ENCODE measurements at regions not wholly inside any gene's neighbourhood (a gene's known extent, or its start where the extent isn't known, plus 50 kb on each side); places are given as distances from the start of the nearest gene placed in this dataset.
A peak's percentile ranks its signal among the peaks of the same experiment; 100 is the strongest.
"Not testable (repeated sequence)": the region's sequence is repeated elsewhere in the genome, so short reads cannot be mapped to it uniquely, and the experiment has no call there.

DNA sequence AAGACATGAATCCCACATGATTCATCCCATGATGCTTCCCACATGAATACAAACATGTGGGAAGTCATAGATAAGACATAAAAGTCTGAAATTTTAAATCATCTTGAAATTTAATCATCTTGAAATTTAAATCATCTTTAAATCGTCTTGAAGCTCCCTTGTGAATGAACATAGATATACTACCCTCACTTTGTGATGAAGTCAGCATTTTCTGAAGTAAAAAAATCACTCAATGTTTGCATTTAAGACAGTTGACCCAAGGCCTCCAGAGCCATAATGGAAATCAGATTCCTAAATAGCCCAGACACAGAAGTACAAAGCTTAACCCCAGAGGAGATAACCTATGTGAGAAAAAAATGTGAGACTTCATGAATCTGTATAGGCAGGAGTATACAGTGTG, 279.4 kb downstream of the ZBBX start:
- DNase-seq: no peak

GRCh38 chr3:167100200-167100599, 279.9 kb downstream of the ZBBX start:
- no peak for DNase-seq

GRCh38 chr3:167095976-167096375, 284.1 kb downstream of the ZBBX start:
- DNase-seq: no peak

- DNase-seq: no peak
Measured at GRCh38 chr3:167094632-167095031, 285.5 kb downstream of the ZBBX start.

DNA sequence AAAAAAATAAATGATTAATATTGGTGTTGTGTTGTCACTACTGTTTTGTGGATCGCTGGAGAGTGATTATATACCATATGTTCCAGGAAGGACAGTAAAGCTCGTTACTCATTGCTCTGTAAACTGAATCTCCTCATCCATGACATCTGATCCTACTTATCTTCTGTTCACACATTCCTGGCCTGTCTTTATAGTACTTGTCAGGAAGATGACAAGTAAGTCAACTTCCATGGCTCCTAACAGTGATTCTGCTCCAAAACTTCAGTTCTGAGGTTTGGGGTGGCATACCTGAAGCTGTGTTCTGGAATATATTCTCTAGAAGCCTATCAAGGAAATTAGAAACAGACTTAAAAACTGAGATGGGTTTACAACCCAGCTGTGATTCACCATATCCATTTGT, 288.9 kb downstream of the ZBBX start:
- DNase-seq: peak; percentile 79

DNA sequence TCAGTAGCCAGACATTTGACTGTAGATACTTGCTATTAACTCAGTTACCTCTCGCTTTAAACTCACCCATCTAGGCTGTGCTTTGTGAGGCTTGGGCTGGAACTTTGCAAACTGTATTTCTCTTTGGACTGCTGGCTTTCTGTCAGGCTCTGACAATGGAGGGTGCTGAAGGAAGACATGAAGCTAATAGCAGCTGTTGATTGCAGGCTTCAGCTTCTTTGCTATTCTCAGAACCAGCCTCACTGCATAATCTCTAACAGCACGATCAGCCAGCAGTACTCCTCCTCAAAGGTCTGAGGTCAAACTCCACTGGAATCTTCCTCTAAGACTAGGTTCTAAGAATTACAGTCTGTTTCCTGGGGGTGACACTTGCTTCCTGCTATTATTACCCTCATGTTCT, 295.6 kb downstream of the ZBBX start:
- no peak for DNase-seq

DNA sequence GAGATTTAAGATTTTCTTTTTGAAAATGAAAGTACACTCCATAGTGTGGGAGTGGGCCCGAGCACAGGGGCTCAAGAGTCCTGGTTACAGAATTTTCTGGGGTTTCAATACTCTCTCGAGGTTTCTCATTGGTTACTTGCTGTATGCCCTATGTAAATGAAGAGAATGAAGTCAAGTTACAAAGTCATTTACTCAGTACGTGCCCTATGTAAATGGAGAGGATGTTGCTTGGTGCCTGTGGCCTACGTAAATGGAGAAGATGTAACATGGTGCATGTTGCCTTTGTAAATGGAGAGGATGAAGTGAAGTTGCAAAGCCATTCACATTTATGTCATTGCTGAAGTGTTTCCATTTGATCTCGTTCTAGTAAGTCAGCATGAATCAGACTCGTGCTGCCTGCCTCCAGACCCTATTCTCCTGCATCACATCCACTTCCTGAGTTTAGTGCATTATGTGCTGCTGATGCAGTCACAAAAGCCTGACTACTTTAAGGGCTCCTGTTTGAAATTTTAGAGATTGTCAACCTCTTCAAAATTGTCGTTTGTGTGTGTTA, 302.0 kb downstream of the ZBBX start:
- peak; percentile 33 for DNase-seq

- no peak for DNase-seq
Measured at GRCh38 chr3:167067787-167068161, 312.3 kb downstream of the ZBBX start.

DNA sequence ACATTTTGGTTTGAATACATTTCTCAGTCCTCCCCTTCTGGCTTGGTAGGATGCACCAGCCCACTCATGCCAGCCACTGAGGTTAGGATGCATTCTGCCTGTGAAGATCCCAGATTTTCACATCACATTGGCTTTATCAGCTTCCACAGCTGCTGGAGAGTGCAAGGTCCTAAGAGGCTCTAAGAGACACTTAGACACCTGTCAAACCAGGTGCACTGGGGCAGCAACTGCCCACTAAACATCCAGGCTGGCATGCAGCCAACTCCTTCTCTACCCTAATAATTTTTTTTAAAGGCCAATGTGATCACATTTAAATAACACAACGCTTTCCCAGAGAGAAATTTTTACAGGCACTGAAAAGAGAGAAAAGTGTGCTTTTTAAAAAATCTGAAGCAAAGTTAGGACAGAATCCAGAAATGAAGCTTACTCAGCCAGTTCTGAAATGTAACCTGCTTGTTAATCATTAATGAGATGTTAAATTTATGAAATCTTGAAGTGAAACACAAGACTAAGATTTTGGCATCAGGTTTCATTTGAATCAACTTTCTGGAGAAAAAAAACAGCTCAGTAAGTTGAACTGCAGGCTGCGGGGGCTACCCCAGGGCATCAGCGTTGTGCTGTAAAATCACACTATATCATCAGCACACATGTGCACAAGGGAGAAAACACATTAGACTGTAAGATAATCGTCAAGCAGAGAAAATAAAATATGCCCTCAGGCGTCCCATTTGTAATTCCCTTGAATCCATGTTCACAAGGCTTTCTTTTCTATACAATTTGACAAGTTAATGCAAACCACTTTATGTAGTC, 312.9 kb downstream of the ZBBX start:
- peak; percentile 89 for DNase-seq

GRCh38 chr3:167057581-167057980, 322.5 kb downstream of the ZBBX start:
- no peak for DNase-seq

GRCh38 chr3:167054926-167055325, 325.2 kb downstream of the ZBBX start:
- no peak for DNase-seq

- DNase-seq: no peak
Measured at GRCh38 chr3:167051421-167051820, 328.7 kb downstream of the ZBBX start.

DNA sequence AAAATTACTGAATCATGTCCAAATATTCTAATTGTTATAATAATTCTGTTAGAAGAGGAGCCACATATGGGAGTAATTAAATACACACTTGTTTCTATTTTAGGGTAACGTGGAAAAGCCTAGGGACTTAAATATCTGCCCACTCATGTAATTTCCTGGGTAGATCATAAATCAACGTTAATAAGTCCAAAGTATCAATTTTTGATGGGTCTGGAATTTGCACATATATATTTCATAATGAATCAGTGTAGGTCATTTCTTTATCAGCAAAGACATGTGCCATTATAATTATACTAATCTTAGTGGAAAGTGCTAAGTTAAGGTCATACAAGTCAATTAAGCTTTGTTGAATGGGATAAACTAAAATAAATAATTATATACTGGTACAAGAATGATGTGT, 346.2 kb downstream of the ZBBX start:
- DNase-seq: no peak

- DNase-seq: peak; percentile 65
Measured at GRCh38 chr3:167032267-167032876, 347.7 kb downstream of the ZBBX start.

DNA sequence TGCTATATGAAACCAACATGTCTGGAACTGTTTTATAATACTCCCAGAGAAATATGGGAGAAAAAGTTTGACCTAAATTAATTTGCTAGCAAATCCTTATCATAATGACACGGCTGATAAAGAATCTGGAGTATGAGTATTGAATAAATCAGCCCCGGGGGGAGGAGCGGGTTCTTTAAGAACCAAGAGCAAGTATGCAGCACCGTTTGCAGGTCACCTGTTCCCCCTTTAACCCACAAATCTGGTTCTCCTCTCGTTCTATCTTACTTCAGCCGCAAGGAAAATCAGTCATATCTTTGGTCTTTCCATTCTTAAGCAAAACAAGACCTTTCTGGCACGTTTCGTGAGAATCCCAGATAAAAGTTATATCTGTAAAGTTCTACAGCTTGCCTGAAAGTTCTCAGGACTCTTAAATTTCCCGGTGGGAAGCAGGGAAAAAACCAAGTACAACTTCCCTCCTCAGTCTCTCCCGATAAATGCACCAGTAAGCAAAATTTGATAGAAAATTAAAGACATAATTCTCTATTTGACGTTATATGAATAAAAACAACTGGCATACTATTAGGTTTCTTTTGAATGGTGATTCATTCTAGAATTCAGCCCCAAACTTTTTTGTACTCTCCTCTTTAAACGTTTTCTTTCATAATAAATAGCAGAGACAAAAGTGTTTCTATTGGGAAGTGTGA, 348.6 kb downstream of the ZBBX start:
- DNase-seq: no peak

GRCh38 chr3:167030082-167030725, 349.9 kb downstream of the ZBBX start:
- peak; percentile 31 for DNase-seq

DNA sequence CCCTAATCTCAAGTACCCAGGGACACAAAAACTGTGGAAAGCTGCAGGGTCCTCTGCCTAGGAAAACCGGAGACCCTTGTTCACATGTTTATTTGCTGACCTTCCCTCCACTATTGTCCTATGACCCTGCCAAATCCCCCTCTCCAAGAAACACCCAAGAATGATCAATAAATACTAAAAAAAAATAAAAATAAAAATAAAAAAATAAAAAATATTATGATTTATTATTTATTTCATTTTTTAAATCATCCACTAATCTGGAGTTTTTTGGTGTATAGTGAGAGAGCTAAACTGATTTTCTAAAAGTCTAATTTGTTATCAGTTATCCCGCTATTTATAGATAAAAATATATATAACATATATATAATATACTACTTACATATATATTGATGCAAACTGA, 360.6 kb downstream of the ZBBX start:
- DNase-seq: not testable (repeated sequence)

GRCh38 chr3:167018591-167019111, 361.4 kb downstream of the ZBBX start:
- DNase-seq: not testable (repeated sequence)

DNA sequence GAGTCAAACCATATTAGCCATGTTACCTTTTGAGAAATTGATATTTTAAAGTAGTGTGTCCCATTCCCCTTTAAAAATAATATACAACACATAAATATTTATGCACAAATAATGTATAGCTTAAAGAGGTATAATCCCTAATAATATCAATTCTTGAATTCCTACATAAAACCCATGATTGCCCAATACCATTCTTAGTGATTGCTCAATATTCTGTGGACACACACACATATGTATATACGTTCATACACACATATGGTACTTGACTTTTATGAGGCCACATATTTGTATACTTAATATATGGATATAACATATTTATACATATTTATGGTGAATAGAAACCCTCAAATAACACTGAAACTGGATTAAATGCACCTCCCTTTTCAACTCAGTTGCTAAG, 367.4 kb downstream of the ZBBX start:
- DNase-seq: no peak

- DNase-seq: no peak
Measured at GRCh38 chr3:167008791-167009190, 371.3 kb downstream of the ZBBX start.

DNA sequence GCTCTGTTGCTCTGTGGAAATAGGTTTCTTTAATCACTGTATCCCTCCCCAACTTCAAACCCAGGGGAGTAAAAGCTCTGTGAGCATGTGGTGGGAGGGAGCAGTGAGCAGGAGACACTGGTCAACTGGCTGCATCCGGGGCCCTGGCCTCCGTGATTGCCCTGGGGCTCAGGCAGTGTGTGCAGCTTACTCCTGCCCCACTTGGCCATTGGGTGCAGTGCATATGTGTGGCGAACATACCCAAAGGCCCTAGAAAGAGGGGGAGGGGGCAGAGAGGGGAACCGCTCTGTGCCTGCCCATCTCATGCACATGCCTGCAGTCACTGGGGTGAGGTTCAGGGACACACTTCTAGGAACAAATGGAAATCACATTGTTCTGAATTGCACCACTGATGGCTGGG, 378.7 kb downstream of the ZBBX start:
- no peak for DNase-seq

DNA sequence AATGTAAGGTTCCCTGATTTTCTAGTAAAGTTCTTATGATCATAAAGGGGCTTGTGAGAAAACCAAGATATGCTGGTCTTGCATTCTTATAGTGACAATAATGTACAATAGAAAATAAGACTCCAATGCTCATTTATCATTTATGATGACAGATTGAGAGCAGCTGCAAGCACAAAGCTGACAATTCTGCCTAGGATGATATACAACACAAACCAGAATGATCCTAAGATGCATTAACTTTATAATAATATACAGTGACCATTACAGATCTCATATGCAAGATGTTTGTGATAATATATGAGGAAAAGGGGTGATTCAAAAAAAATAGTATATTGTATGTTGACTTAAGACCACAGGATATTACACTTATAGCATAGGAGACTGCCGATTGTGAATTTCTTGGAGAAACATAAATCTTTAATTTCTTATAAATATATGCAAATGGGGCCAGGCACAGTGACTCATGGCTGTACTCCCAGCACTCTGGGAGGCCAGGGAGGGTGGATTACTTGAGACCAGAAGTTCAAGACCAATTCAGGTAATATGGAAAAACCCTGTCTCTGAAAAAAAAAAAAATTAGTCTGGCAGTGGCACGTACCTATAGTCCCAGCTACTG, 387.0 kb downstream of the ZBBX start:
- no peak for DNase-seq

GRCh38 chr3:166986000-166986399, 394.1 kb downstream of the ZBBX start:
- DNase-seq: no peak

Data from NCI-H510A treated with DMSO at 0.1 percent for 48 hours (cell line).